ENCODE measurements at regions not wholly inside any gene's neighbourhood (a gene's known extent, or its start where the extent isn't known, plus 50 kb on each side); places are given as distances from the start of the nearest gene placed in this dataset.

DNA sequence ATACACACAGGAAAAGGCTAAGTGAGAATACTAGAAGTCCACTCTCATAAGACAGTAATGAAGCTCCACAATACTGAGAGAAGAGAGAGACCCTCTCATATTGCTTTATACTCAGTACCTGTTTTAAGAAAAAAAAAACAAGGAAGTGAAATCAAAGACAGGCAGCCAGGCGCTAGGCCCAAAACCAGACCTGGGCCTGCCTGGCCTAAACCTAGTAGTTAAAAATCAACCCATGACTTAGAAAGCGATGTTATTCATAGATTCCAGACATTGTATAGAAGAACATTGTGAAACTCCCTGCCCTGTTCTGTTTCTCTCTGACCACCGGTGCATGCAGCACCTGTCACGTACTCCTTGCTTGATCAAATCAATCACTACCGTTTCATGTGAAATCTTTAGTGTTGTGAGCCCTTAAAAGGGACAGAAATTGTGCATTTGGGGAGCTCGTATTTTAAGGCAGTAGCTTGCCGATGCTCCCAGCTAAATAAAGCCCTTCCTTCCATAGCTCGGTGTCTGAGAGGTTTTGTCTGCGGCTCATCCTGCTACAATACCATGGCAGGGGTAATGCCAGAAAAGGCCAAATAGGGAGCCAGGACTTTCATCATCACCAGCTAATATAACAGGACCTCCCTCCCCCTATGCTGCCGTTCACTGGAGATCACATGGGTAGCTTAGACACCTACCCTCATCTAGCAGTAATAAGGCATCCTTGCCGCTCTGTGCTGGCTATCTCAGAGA, 1294.1 kb downstream of the NSUN3 start:
- TF ChIP-seq, protein P1, sequence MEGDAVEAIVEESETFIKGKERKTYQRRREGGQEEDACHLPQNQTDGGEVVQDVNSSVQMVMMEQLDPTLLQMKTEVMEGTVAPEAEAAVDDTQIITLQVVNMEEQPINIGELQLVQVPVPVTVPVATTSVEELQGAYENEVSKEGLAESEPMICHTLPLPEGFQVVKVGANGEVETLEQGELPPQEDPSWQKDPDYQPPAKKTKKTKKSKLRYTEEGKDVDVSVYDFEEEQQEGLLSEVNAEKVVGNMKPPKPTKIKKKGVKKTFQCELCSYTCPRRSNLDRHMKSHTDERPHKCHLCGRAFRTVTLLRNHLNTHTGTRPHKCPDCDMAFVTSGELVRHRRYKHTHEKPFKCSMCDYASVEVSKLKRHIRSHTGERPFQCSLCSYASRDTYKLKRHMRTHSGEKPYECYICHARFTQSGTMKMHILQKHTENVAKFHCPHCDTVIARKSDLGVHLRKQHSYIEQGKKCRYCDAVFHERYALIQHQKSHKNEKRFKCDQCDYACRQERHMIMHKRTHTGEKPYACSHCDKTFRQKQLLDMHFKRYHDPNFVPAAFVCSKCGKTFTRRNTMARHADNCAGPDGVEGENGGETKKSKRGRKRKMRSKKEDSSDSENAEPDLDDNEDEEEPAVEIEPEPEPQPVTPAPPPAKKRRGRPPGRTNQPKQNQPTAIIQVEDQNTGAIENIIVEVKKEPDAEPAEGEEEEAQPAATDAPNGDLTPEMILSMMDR (IDR thresholded peaks at IDR 0.05), result no peak
- no peak for TF ChIP-seq EZH2 (IDR thresholded peaks at IDR 0.05; ENCODE audit: borderline replicate concordance, insufficient read depth, low read depth, low read length, poor library complexity, severe bottlenecking)

Measured in B cell (primary cell).